WI38 (cell line): ENCODE measurements at regions not wholly inside any gene's neighbourhood (a gene's known extent, or its start where the extent isn't known, plus 50 kb on each side); places are given as distances from the start of the nearest gene placed in this dataset.

Experiments
- H3K4me3 ChIP-seq: 2 replicates; pipeline ENCODE4 v1.5.1; 2011; ENCODE audit warnings: low read depth, mild to moderate bottlenecking, control low read depth, low read length
- CTCF ChIP-seq: IDR thresholded peaks from 2 replicates; pipeline ENCODE4 v1.5.1; 2012; ENCODE audit warnings: low read depth, mild to moderate bottlenecking, control low read depth, low read length

GRCh38 chr2:150732064-150732463 is 244.6 kb upstream of the RND3 start:
- no peak overlapping the region for H3K4me3 ChIP-seq
- no peak for TF ChIP-seq CTCF

GRCh38 chr2:150729495-150729955 is 242.1 kb upstream of the RND3 start:
- H3K4me3 ChIP-seq: no peak overlapping the region
- no peak for TF ChIP-seq CTCF

GRCh38 chr2:150718280-150718679 is 230.8 kb upstream of the RND3 start:
- TF ChIP-seq CTCF: no peak
- H3K4me3 ChIP-seq: no peak overlapping the region

GRCh38 chr2:150716186-150716585 is 228.7 kb upstream of the RND3 start:
- no peak overlapping the region for H3K4me3 ChIP-seq
- TF ChIP-seq CTCF: no peak

DNA sequence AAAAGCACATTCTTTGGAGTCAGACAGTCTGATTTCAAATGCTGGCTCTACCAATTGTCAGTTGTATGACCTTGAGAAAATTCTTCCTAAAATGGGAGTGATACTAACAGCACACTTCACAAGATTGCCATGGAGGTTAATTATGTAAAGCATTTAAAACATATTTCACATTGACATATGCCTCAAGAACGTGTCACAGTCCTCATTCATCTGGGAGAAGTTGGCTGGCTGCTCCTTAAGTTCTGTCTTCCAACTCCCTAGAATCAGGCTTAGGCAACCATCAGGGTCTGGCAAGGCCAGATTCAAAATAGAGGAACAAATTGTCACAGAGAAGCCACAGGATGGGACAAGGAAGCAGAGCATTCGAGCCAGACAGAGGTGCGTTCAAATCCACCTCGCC is 228.0 kb upstream of the RND3 start:
- no peak for TF ChIP-seq CTCF
- no peak overlapping the region for H3K4me3 ChIP-seq

GRCh38 chr2:150710916-150711315 is 223.4 kb upstream of the RND3 start:
- no peak for TF ChIP-seq CTCF

GRCh38 chr2:150710041-150710440 is 222.6 kb upstream of the RND3 start:
- H3K4me3 ChIP-seq: no peak overlapping the region
- no peak for TF ChIP-seq CTCF

More at GRCh38 chr2:150710916-150711315, 223.4 kb upstream of the RND3 start:
- no peak overlapping the region for H3K4me3 ChIP-seq
